Activated CD4-positive, alpha-beta T cell treated with anti-CD3 and anti-CD28 coated beads, Interleukin-2, Interleukin-6, amounts not matched to agents 100 ng/mL and 50 ng/mL, durations not matched to agents 16 hours and 8 hours (primary cell): ENCODE measurements at regions not wholly inside any gene's neighbourhood (a gene's known extent, or its start where the extent isn't known, plus 50 kb on each side); places are given as distances from the start of the nearest gene placed in this dataset.
A peak's percentile ranks its signal among the peaks of the same experiment; 100 is the strongest.

Experiments used
- DNase-seq: peaks from one replicate; pipeline ENCODE4 v3.0.0-alpha.2; 2020

DNA sequence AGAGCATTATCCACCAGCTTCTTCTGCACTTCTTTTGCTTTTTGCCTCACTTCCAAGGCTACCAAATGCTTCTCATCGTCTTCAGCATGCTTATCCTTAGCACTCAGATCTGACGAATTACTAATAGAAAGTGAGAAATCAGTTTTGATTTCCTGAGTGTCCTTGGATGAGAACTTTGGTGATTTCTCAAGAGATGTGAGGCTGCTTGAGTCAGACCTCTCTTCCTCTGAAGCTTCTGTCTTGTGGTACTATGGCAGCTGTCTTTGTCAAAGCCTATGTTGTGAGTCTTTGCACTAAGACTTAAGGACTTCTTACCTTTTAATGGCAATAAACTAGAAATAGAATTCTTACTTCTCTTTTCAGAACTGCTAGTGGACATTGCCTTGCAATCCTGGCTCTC is 169.9 kb downstream of the CPE start:
- no peak for DNase-seq

DNA sequence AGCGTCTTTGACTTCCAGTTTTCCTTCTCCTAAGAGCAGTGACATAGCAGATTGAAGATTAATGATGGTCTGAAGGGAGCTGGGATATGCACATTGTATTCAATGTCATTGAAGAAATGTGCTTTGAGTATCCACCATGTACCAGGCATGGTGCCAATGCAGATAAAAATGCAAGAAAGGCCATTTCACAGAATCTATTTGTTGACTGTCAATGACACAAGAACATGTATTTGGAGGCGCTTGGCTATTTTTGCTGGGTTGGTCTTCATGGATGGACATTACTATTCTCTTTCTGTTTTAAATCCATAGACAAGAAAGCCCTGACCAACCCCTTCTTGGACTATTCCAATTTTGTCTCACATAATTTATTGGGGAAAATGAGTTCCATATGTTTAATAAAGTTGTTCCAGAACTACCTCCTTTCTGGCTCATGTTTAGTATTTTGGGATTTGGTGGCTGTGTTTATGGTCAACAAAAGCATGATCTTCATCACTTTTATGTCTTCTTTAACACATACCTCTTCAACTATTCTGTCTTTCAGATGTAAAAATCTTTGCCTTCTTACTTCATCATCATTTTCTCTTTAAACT is 174.5 kb downstream of the CPE start:
- no peak for DNase-seq

DNA sequence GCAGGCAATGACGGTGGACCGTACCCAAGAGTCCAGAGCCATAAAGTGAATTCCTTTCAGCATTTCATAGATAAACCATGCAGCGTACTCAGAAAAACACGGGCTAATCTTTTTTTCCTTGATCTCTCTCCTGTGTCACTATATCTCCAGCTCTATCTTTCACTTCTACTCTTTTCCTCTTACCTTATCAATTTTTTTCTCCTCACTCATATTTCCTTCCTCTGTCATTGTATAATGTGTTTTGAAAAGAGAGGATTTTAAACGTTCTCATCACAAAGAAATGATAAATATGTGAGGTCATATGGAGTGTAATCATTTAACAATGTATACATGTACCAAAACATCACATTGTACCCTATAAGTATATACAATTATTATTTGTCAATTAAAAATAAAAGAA is 176.5 kb downstream of the CPE start:
- DNase-seq, result no peak

DNA sequence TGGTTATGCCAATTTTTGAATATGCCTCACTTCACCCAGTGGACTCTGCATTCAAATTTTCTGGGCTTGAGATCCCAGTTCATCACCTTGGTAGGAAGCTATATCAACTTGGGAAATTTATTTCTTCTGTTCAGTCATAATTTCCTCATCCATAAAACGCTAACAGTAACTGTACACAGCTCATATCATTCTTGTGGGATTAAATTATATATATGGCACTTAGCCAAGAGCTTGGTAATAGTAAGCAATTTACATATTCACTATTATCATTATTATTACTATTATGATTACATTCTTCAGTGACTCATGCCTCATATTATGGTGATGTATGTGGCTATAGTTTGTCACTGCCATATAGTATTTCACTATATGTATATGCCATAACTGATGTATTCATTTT is 177.6 kb downstream of the CPE start:
- no peak for DNase-seq

DNA sequence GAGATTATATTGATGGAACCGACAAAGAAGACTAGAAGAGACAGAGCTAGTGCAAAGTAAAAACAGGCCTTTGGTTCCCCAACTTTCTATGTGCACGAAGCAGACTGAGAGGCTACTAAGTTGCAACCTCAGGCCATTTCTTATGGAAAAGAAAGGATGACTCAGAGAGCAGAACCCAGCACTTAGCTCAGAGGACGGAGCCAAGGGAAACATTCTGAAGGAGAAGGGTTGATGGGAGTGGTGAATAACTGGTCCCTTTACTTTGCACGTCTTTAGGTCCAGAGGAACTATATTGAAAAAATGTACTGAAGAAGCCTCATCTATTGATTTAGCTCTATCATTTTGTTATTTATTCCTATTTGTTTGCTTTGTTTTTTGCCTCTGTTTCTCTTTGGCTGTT is 182.1 kb downstream of the CPE start:
- no peak for DNase-seq

DNA sequence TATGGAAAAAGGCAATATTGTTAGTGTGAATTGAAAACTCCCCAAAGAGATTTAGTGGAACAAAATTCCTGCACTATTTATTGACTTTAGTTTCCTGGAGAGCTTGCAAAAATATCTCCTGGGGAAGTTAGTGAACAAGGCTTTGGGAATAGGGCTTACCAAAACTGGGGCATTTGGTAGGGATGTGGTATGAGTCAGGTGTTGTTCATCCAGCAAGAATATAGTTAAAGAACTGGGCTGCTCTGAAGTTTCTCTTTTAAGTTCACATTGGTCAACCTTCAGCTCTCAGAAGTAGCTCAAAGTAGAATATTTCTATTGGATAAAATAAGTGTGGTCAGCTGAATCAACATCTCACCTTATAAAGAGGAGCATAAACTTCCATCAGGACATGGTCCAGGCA is 185.0 kb downstream of the CPE start:
- DNase-seq, result no peak

DNA sequence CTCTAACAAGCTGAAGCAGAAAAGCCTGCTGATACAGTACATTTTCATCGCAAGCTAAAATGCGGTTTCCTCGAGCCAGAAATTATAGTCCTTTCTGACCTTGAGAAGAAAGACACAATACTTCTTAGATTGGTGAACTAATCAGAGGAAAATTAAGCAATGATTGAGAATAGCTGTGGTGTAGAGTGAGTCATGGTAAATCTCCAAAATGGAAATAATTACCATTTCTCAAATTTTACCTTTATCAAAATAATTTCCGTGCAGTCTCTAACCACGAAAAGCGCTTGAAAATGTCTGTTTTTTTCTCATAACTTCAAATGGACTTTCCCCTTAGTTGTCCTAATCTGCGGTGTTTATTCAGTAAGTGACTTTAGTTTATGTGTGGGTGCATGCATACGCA is 190.2 kb downstream of the CPE start:
- DNase-seq, result no peak

DNA sequence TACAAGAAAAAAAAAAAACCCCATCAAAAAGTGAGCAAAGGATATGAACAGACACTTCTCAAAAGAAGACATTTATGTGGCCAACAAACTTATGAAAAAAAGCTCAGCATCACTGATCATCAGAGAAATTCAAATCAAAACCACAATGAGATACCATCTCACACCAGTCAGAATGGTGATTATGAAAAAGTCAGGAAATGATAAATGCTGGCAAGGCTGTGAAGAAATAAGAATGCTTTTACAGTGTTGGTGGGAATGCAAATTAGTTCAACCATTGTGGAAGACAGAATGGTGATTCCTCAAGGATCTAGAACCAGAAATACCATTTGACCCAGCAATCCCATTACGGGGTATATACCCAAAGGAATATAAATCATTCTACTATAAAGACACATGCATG is 192.7 kb downstream of the CPE start:
- DNase-seq, result peak; percentile 9

DNA sequence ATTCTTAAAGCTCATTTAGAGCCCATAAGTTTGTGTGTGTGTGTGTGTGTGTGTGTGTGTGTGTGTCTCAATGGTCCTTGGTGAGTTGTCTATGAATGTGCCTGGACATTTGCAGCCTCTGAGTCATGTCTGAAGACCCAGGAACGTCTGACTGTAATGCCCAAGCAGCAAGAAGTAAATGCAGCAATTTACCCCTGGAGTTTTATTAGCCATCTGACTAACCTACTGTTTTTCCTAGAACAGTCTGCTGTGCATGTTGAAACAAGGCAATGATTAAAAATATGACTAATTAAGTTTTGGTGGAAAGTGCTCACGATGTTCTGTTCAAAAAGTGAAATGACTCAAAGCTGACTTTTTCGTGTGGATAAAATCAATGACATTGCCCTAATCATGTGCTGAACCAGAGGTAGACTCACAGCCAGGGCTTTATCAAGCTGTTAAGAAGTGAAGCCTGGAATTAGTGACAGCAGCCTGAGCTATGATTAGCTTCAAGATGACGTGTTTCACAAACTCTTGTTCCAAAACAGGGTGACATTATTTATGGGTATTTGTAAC is 201.6 kb downstream of the CPE start:
- peak; percentile 44 for DNase-seq

DNA sequence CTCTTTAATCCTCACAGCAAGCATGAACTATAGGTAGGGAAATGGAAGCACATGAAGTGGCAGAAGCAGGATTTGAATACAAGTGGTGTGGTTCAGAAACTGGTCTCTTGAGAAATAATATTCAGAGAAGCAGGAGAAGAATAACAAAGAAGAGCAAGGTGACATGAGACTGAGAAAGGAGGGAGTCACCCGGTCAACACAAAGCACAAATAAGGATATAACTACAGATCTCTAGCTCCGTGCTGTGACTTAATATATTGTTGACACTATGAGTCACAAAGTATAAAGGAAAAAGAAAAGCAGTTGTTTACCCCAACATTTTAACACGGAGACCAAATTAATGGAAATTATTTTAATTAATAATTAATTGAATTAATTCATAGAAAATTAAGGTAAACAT is 204.5 kb downstream of the CPE start:
- DNase-seq, result no peak

DNA sequence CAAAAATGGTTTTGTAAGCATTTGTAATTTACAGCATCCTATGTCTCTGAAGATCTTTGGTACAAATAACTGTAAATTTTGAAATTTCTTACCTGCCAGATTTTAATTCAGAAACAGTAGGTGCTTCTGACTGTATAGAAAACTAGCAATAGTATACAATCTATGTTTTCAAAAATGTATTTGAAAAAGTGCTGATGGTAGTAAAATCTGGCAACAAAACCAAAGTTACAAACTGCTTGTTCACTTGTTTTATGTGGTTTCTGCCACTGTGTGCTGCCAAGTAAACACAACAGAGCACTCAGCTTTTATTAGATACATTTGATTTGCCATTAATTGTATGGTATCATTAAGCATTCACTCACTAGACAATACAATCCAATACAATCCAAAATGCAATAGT is 206.1 kb downstream of the CPE start:
- no peak for DNase-seq

DNA sequence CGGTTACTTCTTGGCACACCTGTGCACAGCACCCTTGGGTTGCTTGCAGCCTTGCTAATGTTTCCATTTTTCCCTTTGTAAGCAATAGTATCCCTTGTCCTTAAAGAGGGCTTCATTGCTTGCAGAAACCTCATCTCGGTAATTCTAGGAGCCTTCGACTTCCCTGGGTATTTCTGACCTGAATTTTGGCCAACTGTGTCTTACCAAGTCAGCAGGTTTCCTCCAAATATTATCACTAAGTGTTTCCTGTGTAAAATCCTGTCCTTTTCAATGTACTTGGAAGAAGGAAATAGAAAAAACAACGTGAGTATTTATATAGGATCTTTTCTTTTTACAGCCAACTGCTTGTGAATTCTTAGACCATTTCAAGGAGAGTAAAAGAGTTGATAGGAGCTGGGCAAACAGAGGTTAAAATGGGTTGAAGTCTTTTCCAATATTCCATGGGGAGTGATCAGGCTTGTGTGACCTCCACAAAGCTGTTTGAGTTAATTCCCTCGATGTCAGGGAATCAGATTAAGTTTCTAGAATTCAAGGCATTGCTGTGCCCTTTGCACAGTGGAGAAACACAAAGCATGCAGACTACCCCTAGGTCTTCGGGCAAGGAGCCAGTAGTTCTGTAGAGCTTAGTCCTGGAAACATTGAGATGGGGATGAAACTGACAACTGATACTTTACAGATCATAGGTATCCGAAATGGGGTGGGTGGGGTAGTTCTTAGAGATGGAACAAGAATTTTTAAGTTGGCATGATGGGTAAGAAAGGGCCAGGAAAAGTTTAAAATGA is 209.9 kb downstream of the CPE start:
- no peak for DNase-seq

DNA sequence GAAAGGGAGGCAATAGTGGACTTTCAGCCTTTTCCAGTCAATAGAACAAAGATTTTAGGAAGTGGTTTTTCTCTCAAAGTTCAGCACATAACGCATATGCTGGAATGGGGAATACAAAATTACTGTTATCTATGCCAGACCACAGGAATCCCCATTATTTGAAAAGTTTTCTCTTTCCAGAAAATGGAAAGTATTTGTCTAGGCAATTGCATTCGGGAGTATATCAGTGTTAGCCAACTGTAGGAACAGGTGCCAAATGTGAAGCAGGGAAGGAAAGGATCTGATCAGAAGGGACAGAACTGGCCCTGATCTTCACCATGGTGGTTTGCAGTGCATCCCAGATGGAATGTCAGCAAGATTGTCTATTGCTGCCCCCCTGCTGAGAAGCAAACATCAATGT is 213.6 kb downstream of the CPE start:
- no peak for DNase-seq

DNA sequence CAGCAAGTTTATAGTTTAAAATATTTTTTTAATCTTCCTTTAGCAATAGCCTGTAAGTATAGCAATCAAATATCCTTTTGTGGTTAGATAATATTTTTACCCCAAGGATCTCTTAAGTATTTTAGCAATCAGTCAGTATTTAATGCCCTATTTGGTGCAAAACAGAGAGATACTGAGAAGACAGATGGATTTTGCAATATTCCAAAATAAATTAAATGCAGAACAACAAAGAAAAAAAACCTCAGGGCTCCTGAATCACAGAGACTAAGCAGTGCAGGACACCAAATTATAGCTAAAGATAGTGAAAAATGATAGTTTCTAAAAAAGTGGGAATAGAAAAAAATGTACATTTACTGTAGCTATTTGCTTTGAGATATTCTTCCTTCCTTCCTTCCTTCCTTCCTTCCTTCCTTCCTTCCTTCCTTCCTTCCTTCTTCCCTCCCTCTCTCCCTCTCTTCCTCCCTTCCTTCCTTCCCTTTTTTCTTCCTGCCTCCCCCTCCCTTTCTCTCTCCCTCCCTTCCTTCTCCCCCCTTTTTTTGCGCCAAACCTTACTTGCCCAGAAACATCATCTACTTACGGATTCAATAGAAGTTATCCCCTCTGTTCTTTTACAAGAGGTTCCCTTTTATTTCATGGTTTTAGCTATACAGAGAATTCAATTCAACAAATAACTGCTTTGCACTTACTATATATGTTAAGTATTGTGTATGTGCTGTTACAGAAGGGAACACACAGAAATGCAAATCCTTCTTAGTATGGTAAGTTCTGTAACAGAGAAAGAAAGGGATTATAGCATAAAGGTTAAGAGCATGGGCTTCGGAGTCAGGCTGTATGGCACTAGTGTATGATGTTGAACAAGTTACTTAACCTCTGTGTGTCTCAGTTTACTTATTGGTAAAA is 219.0 kb downstream of the CPE start:
- DNase-seq, result no peak

DNA sequence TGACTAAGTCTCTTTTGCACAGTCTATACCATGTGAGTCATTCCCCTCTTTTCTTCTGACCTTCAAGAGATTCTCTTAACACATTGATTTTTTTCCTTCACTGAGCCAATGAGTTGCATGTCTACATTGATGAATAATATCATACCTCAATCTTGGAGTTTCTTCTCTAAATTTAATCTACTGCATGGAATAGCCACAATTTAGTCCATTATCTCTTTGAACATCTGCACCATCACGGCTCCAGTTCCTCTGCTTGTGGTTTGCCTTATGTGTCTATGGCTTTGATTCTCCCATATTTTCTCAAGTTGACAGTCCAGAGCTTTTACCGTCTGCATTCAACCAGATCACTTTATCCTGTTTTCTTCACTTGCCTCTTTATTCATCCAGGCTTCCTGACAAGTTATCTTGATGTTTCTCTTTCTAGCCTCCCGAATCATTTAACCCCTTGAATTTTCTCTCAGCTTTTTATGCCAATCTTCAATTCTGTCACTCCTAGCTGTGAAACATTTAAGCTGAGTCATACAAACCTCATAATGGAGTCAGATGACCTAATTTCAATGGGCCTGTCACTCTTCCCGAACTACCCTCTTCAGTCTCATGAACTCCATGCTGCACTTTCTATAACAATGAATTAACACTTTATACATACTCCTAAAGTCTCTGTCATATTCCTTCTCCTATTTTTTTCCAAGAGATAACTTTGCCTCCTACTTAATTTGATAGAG is 222.3 kb downstream of the CPE start:
- no peak for DNase-seq

DNA sequence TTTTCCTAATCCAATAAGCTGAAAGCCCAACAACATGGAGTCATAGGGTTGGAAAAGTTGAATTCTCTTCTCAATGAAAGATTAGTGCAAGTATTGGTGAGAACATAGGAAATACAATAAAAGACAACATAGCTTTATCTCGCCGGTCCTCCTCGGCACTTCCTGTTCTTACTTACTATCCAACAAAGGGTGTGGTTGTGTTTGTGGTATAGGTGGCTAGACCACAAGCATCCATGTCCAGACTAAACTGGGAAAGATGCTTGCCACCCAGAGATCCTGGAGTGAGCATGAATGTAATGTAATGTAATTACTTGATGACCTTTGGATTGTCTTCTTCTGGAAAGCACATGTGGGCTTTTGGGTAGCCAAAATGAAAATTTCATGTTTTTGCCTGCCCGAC is 223.8 kb downstream of the CPE start:
- DNase-seq, result no peak

DNA sequence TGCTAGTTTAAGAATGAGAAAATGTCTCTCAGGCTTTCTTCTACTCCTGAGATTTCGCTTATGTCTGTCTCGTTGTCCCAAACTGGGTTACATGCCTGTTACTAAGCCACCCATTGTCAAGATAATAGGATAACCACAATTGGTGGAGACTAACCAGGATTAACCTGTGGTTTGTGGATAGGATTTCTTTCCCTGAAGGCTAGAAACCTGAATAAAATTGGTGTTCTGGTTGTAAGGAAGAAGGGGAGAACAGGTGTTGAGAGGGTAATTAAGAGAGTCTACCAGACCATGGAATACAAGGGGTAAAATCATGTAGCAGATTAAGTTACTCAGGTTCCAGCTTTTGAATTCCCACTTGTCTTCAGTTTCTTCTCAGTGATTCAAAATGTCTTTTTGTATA is 225.4 kb downstream of the CPE start:
- DNase-seq, result no peak

DNA sequence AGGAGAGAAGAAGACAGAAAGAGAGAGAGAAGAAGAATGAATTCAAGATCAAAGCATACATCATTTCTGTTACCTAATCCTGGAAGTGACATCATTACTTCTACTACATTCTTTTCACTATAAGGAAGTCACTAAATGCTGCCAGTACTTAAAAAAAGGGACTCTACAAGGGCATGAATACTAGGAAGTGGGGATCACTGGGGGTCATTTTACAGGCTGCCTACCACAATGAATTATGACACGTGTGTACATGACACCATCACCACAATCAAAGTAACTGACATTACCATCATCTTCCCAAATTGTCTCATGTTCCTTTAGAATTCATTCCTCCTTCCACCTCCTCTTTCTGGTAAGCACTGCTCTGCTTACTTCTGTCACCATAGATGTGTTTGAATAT is 227.0 kb downstream of the CPE start:
- DNase-seq, result no peak

DNA sequence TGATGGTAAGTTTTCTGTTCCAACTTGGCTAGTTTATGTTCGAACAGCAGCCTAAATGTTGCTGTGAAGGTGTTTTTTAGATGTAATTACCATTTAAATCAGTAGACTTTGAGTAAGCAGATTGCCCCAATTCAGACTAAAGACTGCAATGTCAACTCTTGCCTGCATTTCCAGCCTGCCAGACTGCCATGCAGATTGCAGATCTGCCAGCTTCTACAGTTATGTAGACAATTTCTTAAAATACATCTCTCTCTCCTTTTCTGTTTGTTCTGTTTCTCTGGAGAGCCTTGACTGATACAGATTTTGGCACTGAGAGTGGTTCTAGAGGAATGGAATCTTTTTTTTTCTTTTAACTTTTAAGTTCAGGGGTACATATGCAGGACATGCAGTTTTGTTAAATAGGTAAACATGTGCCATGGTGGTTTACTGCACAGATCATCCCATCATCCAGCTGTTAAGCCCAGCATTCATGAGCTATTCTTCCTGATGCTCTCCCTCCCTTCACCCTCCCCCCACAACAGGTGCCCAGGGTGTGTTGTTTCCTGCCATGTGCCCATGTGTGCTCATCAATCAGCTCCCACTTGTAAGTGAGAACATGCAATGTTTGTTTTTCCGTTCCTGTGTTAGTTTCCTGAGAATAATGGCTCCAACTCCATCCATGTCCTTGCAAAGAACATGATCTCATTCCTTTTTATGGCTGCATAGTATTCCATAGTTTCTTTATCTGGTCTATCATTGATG is 227.8 kb downstream of the CPE start:
- no peak for DNase-seq

DNA sequence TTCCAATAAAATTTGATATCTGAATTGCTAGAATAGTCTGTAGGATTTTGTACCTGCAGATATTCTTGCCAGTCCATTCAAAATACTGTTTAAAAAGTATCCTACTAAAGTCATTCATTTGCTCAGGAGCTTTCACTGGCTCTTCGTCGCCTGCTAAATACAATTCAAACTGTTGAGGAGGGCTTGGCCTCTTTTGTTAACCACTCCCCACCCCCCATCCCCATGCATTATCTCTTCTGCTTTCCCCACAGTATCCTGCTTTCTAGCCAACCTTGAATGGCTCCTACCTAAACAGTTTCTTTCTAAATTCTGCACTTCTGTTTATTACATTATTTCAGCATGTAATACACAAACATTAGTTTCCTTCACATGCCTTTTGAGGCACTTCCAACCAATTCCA is 230.8 kb downstream of the CPE start:
- DNase-seq, result no peak

DNA sequence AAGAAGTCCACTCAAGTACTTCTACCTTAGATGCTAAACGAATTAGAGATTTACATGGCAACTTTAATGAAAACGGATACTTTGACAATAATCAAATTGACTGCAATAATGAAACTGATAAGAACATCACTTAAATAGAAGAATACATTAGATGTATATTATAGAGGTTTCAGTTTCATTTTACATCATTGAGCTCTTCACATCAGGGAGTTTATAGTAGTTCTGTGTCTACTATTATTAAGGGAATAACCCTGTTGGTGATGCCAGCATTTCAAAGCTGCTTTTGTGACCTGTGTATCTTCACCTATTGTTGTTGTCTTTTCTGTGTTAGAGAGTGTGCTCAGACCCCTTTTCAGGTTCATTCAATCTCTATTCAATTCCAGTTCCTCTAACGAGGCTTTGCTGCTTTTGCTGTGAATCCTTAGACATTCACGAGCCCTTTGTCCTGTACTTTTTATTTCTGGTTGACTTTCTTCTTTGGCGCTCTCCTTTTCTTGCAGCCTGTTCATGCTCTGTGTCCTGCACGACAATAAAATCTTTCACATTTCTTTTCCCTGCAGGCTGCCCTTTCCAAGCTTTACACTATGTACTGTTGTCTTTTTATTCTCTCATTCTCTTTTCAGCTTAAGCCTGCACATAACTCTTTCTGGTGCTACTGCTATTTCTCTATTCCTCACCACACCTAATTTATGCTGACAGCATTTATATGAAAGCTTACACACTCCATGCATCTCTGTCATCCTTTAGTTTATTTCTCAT is 232.1 kb downstream of the CPE start:
- no peak for DNase-seq
